ENCODE measurements at regions not wholly inside any gene's neighbourhood (a gene's known extent, or its start where the extent isn't known, plus 50 kb on each side); places are given as distances from the start of the nearest gene placed in this dataset.

DNA sequence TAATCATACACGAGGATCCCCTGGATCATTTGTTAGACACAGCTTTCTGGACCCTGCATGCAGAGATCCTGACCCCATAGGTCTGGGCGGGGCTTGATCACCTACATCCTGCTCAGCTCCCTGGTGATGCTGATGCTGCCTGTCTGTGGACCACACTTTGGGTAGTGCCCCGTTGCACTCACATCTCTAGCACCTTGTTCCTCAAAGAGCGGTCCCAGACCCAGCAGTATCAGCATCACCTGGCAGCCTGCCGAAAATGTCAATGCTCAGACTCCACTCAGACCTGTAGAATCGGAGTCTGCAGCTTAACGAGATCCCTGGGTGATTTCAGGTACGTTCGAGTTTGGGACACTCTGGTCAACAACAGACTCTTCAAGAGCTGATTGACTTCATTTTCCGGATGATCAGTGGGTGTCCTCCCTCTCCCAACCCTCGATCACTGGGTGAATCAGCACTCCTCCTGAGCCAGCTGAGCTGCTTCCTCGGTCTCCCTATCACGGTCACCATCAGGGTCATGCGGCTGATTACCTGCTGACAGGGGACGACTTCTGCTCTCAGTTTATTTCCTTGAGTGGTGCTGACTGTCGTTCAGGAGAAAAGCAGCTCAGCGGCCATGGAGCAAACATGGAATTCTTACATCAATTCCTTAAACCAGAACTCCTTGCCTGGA, 150.6 kb upstream of the RAB12 start:
- DNase-seq = no peak

DNA sequence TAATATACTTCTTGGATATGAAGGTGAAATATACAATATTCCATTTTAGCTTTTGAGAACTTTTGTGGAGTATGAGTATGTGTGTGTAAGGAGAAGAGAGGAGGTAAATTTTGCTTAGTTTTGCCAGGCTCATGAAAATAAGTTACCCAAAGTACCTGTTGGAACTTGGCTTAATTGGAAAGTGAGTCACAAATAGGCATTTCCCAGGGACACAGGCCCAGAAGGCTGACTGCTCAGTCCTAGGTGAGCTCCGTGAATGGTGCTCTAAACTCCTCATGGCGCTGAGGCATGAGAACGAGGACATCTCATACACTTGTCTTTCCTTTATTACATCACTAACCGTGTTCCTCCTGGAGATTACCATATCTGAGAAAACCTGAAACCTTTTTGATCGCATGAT, 148.5 kb upstream of the RAB12 start:
- no peak for DNase-seq

DNA sequence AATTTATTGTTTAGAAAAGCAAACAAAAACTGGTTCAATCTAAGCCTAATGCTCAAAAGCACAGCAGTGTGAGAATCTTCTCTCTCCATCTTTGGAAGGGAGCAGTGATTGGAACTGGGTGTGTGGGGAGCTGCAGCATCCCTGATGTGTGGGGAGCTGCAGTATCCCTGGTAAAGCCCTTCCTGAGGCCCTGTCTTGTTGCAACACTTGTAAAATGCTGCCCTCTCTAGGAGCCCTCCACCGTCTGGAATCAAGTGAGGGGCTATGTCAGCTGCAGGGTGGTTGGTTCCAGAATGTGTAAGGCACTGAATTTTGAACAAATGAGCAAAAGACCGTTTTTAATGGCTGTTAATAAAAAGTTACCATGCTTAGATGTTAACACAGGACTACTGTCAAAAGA, 147.7 kb upstream of the RAB12 start:
- no peak for DNase-seq

DNA sequence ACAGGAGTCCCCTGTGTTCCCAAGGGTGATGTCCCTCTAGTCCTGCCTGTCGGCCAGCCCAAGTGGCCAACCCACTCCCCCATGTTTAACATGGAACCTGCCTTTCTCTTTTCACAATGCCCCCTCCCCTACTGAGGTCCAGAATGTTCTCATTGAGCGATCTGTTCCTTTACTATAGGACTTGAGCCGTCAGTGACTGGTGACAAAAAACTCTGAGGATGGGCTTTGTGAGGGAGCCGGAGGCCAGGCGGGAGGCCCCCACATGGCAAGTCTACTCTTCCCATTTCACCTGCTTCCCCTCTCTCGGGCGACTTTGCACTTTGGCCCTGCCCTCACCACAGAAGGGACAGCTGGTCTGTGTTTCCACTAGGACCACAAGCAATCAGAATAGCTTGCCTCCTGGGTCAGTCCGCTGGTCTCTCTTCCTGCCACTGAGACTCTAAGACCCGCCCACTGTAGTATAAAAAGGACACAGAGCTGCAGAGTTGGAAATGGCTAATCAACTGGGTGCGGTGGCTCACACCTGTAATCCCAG, 146.5 kb upstream of the RAB12 start:
- DNase-seq = no peak

DNA sequence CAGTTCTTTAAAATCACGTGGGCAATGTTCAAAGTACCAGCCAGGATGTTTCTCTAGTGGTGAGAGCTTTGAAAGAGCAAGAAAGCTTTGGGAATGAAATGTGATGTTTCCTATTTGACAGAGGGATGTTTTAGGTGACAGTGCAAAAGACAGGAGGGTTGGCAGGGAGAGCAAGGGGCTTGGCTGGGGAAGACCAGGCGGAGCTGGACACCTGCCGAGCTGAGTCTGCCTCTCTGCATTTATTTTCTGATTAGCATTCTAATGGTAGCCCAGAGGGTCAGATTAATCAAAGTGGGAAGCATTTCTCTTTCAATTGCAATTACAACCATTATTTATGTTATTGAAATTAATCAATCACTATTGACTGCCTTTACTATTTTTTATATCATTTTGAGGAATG, 145.4 kb upstream of the RAB12 start:
- DNase-seq = no peak

DNA sequence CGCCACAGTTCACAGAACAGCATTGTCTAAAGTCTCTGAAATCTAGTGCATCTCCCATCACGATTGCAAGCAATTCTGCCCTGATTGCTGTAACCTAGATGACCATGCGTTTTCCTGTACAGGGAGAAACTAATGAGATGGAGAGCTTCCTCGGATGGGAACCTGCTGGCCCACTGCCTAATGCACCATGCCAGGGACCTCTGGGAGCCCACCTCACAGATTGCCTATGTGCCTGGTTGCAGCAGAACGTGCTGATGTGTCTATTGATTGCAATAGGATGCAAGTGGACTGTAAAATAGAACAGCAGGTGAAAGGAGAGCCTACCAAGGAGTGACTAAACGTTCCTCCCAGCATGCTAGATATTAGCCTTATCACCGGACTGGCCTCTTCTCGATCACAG, 141.0 kb upstream of the RAB12 start:
- no peak for DNase-seq

DNA sequence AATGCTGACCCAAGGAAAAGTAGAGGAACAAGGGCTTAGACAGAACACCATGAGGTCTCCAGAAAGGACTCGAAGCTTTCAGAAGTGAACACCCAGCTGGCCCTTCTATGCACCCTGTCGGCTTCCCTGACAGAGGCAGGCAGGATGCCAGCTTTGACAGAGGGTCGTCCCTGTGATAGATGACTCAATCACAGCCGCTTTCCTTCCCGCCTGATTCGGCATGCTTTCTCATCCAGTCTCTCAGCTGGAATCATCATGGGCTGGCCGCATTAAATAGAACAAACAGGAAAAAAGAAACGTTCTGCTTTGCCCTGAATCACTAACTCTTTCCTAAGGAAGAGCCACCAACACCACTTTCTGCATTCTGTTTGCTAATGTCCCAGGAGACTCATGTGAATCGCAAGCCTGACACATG, 140.3 kb upstream of the RAB12 start:
- DNase-seq = no peak

DNA sequence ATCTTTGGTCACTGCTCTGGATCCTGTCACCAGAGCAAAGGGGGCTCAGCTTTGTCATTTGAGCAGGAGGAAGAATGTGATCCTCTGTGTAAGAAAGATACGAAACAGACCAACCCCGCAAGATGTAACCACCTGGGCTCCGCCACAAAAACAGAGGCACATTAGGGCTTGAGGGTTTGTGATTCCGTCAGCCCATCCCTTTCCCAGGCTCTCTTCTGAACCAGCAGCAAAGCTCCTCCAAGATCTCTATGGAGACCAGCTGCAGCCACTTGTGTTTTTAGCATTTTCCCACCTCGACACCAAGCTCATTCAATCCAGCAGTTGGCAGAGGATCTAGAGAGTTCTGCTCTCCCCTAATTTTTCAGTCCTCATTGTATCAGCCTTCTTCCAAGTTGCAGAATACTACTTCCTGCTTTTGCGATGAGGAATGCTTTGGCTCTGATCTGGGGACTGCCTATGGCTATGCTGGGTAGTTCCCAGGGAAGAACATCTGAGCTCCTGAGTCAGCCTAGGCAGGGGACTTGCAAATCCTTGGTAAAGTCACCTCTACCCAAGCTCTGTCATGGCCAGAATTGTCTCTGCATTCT, 139.6 kb upstream of the RAB12 start:
- no peak for DNase-seq

DNA sequence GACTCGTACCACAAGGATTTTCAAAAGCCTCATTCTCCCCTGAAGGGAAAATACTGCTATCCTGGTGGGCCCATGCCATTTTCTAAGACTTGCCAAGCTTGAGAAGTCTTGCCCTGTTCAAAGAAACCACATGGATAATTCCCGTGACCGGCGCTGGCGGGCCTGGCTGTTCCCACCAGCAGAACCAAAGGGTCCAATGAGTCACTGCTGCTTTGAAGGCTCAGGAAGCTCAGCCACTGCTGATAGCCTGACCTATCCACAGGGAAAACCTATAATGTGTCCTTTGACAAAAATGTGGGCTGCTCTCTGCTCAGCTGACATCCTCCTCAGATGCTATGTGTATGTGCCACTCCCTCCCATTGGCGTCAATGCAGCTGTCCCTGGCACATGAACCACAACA, 137.9 kb upstream of the RAB12 start:
- no peak for DNase-seq

DNA sequence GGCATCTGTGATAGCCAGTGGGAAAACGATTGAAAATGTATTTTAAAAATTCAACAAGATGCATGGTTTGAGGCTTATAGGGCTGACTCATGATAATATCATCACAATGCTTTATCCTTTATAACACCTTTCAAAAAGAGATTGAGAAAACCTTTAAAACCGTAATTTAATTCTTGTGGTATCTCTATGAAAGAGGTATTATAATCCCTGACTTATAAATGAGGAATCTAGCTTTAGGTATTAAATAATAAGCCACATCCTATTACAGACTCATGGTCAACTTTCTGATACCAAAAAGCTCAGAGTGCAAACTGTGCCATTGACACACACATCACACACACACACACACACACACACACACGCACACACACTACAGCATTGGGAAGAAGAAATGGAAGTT, 134.6 kb upstream of the RAB12 start:
- DNase-seq = no peak

DNA sequence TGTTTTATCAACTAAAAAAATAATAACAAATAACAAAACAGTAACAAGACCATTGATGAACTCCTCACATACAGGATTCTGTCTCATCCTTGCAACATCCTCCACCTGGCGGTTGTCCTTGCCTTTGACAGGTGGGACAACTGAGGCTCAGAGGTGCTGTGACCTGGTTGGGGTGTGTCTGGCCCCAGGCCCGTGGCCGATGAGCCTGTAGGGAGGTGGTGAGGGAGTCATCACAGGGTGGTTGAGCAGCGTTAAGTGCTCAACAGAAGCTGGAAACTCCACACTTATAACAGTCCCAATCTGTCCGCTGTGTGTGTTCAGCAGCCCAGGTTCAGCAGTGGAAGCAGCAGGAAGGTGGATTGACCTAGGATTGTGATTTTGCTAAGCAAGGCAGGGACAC, 131.6 kb upstream of the RAB12 start:
- DNase-seq = no peak

DNA sequence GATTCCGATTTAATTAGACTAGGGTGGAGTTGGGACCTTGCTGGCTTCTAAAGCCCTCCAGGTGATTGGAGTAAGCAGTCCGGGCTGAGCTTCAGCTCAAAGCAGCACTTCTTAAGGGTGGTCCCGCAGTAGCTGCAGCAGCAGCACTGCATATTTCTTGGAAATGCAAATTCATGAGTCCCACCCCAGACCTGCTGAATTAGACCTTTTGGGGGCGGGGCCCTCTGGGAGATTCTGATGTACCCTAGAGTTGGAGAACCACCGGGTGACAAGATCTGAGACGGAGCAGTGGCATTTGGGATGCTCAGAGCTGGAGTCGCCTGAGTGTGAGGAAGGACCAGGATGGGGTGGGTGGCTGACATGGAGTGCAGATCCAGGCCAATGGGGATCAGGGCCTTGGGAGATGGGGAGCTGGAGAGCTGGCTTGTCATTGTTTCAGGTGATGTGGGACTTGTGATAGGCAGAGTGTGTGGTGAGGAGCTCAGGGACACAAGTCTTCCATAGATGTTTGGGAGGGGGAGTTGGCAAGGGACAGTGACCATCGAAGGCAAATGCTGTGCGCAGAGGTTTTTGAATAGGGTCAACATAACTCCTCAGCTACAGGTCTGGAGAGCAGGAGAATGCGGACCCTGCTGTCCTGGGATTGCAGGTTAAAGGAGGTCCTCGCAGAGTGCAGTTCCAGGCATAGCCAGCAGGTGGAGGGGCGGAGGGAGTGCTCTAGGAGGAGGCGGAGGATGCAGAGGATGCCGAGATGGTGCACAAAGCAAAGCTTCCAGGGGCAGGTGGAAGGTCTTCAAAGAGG, 130.9 kb upstream of the RAB12 start:
- DNase-seq = peak; percentile 14 to 46

DNA sequence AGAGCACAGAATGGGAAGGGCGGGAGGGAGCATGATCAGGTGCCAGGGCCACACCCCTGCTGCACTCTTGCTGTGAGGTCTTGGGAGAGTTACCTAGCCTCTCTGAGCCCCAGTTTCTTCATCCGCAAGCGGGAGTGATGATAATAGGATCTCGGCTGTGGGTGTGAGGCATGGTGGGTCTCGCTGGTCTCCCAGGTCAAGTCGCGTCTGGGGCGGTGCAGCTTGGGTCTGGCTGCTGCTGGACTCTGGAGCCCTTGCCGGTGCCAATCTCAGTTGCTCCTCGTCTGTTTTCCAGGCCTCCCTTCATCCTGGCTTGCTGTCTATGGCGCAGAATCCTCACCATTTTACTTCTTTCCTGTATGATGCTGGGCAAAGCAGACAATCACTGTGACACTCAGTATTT, 130.3 kb upstream of the RAB12 start:
- no peak for DNase-seq

DNA sequence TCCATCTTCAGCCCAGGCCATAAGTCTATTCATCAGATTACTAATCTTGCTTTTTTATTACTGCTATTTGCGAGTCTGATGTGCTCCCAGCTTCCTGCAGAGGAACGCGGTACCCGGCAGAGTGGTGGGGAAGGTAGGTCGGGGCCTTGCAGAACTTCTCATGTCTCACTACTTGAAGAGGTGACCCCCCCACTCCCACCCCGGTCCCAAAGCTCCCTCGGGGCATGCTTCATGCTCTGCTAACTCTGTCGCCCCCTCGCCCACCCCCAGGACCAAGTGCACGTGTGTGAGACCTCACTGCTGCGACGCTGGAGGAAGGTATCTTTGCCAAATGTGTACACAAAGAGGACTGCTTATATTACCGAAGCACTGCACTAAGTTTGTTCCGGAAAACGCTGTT, 129.4 kb upstream of the RAB12 start:
- no peak for DNase-seq

DNA sequence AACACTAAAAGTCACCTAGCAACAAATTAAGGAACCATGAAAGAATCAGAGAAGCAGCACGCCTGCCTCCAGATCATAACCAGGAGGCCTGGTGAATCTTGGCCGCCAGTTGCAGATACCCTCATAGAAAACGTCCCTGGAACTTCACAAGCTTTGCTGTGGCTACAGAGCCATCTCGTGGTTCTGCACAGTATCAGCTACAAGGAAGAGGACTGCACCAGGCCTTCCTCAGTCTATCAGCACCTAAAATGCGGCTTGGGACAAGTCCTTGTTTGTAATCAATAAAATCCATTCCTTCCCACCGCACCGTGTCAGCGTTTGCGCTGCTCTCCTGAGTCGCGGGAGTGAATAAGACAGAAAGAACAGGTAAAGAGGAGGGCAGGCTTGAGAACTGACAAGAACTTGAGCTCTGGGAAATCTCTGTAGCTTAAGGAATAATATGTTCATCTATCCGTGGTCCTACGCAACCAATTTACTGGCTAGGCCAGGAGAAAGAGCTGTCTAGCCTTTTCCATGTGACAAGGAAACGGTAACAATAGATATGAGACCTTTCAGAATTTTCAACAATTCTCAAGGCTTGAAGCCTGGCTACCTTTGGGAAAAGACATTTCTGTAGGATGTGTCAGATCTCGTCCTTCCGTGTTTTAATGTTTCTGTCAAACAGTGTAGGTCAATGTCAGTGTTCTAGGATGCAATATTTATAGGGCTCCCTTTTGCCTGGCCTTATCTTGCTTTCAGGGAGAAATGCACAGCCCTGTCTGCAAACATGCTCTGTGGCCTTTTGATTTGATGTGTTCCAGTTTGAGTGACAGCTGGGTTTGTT, 128.5 kb upstream of the RAB12 start:
- peak; percentile 24 to 46 for DNase-seq

DNA sequence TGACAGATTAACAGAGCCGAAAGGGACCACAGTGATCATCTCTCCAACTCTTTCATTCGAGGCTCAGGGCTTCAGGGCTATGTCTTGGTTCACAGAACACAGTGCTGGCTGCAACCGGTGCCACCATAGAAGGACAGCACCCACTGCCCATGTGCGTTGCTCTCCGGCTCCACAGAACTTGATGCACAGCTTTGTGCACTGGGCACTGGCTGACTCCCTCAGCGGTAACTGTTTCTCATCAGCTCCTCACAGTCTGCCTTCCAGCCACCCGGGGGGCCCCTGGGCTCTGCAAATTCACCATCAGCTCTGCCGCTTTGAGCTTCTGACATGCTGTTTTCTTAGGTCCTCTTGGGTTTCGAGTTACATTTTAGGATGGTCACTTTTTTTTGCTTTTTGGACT, 124.3 kb upstream of the RAB12 start:
- DNase-seq = no peak

DNA sequence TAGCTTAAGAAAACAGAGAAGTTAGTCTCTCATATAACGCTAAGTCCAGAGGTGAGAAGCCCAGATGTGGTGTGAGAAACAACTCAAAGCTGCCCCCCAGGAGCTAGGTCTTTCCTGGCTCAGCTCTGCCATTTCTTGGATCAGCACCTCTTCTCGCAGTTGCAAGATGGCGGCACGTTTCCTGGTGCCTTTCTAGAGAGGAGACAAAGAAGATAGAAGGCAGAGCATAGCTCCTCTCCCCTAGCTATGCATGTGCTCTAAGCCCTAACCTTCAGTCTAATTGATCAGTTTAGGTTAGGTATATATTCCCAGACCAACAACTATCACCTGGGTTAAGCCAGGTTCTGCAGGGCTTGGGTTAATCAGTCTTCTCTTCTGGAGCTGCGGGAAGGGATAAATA, 119.5 kb upstream of the RAB12 start:
- no peak for DNase-seq

DNA sequence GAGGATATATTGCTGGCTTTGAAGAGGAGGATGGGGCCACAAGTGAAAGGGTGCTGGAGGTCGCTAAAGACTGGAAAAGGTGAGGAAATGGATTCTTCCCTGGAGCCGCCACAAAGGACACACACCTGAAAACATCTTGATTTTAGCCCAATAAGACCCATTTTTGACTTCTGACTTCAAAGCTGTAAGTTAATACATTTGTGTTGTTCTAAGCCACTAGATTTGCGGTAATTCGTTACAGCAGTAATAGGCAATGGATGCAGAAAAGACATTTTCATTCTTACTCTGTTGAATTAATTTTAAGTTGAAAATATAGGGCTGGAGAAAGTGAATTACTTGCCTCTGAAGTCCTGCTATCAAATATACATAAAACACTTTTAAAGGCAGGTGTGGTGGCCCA, 117.7 kb upstream of the RAB12 start:
- DNase-seq = no peak

DNA sequence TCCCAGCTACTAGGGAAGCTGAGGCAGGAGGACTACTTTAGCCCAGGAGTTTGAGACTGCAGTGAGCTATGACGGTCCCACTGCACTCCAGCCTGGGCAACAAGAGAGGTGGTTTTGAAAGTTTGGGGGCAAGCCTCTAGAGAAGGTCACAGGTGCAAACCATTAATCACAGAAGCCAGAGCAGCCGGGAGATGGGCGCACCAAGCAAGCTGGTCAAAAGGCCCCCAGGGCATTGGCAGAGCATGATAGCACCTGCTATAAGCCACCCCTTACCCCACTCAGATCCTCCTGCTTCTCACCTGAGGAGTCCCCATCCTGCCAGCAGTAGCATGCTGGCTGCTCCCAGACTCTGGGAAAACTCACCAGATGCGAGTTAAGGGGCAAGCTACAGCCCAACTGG, 116.1 kb upstream of the RAB12 start:
- no peak for DNase-seq

DNA sequence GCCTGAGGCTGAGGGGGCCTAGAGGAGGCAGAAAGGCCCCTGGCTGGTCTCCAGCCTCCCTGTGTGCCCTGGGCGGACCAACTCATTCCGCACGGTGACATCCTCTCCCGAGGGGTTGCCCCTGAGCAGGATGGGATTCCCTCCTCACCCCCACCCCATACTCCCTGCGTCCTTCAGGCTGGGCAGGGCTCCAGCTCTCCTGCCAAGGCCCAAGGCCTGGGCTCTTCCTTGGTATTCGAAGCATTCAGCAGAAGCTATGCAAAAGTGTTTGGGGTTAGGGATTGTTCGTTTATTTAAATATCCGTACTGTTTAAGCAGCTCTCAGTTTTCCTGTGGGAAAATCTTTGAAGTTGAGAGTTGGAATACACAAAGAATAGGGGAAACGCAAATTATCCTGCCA, 113.1 kb upstream of the RAB12 start:
- no peak for DNase-seq

DNA sequence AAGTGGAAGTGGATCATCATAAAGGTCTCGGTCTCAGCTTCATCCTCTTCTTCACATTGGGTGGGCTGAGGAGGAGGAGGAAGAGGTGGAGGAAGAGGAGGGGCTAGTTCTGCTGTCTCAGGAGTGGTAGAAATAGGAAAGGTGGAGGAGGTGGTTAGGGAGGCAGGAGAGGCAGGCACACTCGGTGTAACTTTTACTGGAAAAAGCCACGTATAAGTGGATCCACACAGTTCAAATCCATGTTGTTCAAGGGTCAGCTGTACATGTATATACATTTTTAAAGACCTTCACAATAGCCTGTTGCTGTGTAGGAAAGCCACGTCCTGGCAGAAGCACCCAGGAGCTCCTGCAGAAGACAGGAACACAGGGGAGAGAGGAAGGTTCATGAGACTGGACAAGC, 110.3 kb upstream of the RAB12 start:
- no peak for DNase-seq

DNA sequence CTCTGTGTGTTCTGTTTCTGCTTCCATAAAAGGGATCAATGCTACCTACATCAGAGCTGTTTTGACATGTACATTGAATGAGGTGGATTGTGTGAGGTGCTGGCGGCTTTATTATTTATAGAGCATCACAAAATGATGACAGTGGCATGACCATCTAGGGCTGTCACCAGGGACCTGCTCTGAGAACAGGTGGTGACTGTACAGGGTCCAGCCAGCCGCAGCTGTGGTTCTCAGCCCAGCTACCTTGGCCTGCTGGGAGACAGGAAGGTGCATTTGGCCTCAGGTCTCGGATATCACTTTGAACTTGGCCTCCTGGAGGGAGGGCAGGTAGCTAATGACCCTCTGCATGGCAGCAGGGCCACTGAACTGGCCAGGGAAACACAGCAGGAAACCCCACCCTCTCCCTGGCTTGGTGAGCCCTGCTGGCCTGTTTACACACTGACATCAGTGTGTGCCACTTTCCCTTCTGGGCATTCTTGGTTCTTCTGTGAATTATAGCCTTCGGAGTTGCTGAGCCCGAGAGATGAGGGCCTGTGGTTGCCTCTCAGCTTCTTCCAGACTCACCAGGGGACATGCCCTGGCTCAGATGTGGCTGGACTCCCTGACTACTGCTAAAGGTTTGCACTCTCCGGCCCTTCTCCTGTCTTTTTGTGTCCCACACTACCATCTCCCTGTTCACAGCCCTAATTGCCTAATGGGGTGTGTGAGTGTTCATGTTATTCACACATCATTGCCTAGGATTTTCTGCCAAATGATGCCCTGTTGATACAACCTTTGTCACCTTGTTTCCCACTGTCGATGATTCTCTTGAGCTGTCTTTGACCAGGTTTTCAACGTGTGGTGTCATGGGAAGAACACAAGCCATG, 109.2 kb upstream of the RAB12 start:
- DNase-seq = no peak
